Kidney (tissue), 13 donors: ENCODE measurements at regions not wholly inside any gene's neighbourhood (a gene's known extent, or its start where the extent isn't known, plus 50 kb on each side); places are given as distances from the start of the nearest gene placed in this dataset.

Experiments used
- DNase-seq, 5 donors: peaks; one replicate each; pipeline ENCODE4 v3.0.0-alpha.2; 2013 to 2020
- FAIRE-seq: peaks from 2 replicates; lab custom pipeline; 2012; peaks lifted over from hg19 to GRCh38; lab: Jason Lieb, UNC
- H3K27ac ChIP-seq, 2 donors: one replicate each; pipeline ENCODE4 v1.7.0; 2013; ENCODE audit warnings: low read depth in 2 of 2, low read length in 2 of 2, inconsistent platforms in 1 of 2
- H3K27me3 ChIP-seq: one replicate; pipeline ENCODE4 v1.7.1; 2013; ENCODE audit warnings: low read length, inconsistent platforms; ENCODE audit not compliant: control insufficient read depth, insufficient read depth
- H3K36me3 ChIP-seq, 3 donors: one replicate each; pipeline versions ENCODE4 v1.7.0 to v1.7.1; 2013; ENCODE audit warnings: low read length in 3 of 3, control low read depth in 1 of 3, inconsistent platforms in 1 of 3; ENCODE audit not compliant: insufficient read depth in 3 of 3, control insufficient read depth in 2 of 3
- H3K4me1 ChIP-seq, 3 donors: one replicate each; pipeline versions ENCODE4 v1.7.0 to v1.7.1; 2013; ENCODE audit warnings: low read length in 3 of 3, inconsistent platforms in 1 of 3, low read depth in 1 of 3; ENCODE audit not compliant: control insufficient read depth in 2 of 3, insufficient read depth in 2 of 3
- H3K4me3 ChIP-seq, 3 donors: one replicate each; pipeline versions ENCODE4 v1.7.0 to v1.8.1; 2013; ENCODE audit warnings: low read length in 3 of 3, control low read depth in 1 of 3, inconsistent platforms in 1 of 3
- H3K9ac ChIP-seq, 3 donors: one replicate each; pipeline versions ENCODE4 v1.7.0 to v1.7.1; 2013; ENCODE audit warnings: low read length in 3 of 3, control low read depth in 1 of 3, inconsistent platforms in 1 of 3
- H3K9me3 ChIP-seq, 3 donors: one replicate each; pipeline versions ENCODE4 v1.7.0 to v1.7.1; 2013; ENCODE audit warnings: low read length in 3 of 3, control low read depth in 1 of 3, inconsistent platforms in 1 of 3; ENCODE audit not compliant: control insufficient read depth in 2 of 3, insufficient read depth in 1 of 3
- CTCF ChIP-seq: IDR thresholded peaks from 3 replicates; pipeline ENCODE4 v1.5.1; 2012; ENCODE audit warnings: mild to moderate bottlenecking, moderate library complexity, borderline replicate concordance; ENCODE audit not compliant: insufficient read depth; ENCODE audit errors: extremely low read depth
- intact Hi-C: fragments of 100-400 bp; cut with DNase I; formaldehyde crosslinking; loops from one replicate; pipeline ENCODE4 v1.11.1; 2022
- donor health status: control.
- donor health status: control.
- donor health status: control.
- donor health status: control.
- donor health status: control.
- donor health status: DM: yes; HTN: yes; CAD: no.
- donor health status: Normal renal cell carcinoma (clear cell type).

GRCh38 chr9:26437056-26437711 is 455.4 kb downstream of the CAAP1 start:
- Histone ChIP-seq H3K4me1 (no peaks in the 10 kb centered on the region), H3K9me3 (no peaks in the 10 kb centered on the region), H3K4me3 (no peak overlapping the region), H3K36me3 (no peaks in the 10 kb centered on the region), H3K27me3 (no peaks in the 10 kb centered on the region), H3K9ac (no peak overlapping the region), H3K27ac (no peak overlapping the region)
- no peak for DNase-seq
- no peak for FAIRE-seq
- intact Hi-C loops: no loop called here
- TF ChIP-seq CTCF: no peak

DNA sequence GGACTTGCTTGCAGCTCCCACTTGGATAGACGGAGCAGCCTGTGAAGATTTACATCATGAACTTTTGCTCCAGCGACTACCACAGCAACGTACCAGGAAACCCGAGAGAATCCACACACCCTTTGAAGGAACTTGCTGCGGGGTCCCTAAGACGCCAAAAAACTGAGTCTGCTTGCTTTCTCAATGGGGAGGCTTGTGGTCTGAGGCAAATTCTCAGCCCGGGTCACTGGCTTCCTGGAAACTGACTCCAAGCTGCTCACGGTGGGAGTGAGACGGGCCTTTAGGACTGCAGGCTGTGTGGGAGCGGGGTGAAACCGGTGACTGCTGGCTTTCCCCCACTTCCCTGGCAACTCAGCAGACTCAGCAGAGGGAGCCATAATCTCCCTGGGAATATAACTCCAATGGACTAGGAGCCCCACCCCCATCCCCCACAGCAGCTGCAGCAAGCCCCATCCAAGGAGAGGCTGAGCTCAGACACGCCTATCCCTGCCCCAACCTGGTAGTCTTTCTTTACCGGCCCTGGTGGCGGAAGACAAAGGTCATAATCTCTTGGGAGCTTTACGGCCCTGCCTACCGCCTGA is 466.0 kb downstream of the CAAP1 start:
- Histone ChIP-seq H3K9ac (no peak overlapping the region), H3K4me3 (no peak overlapping the region), H3K36me3 (no peaks in the 10 kb centered on the region), H3K4me1 (no peaks in the 10 kb centered on the region), H3K27ac (no peak overlapping the region), H3K9me3 (no peaks in the 10 kb centered on the region), H3K27me3 (no peaks in the 10 kb centered on the region)
- intact Hi-C loops: no loop called here
- TF ChIP-seq CTCF: no peak
- DNase-seq (no peak), FAIRE-seq (no peak)

GRCh38 chr9:26418480-26418879 is 474.1 kb downstream of the CAAP1 start:
- no peaks in the 10 kb centered on the region for H3K36me3 ChIP-seq
- no peak for FAIRE-seq

More at GRCh38 chr9:26418480-26418879, 474.1 kb downstream of the CAAP1 start:
- intact Hi-C loops: no loop called here
- H3K9ac ChIP-seq: no peak overlapping the region
- H3K9me3 ChIP-seq: no peaks in the 10 kb centered on the region
- no peaks in the 10 kb centered on the region for H3K27me3 ChIP-seq
- no peak overlapping the region for H3K27ac ChIP-seq
- H3K4me1 ChIP-seq: no peaks in the 10 kb centered on the region
- no peak overlapping the region for H3K4me3 ChIP-seq
- no peak for TF ChIP-seq CTCF
- no peak for DNase-seq
